Keratinocyte (primary cell): ENCODE measurements at regions not wholly inside any gene's neighbourhood (a gene's known extent, or its start where the extent isn't known, plus 50 kb on each side); places are given as distances from the start of the nearest gene placed in this dataset.

Source experiments
- DNase-seq: peaks from one replicate; pipeline ENCODE4 v3.0.0-alpha.2; 2011; ENCODE audit warnings: low read depth, missing footprints, low spot score
- FAIRE-seq: peaks from 2 replicates; lab custom pipeline; 2011; peaks lifted over from hg19 to GRCh38; lab: Jason Lieb, UNC
- H2AFZ ChIP-seq: 2 replicates; pipeline ENCODE4 v1.6.0; 2012; ENCODE audit warnings: low read length, control low read depth, inconsistent platforms; ENCODE audit not compliant: control insufficient read depth
- H3K27ac ChIP-seq: 2 replicates; pipeline ENCODE4 v1.5.1; 2011; ENCODE audit warnings: low read length; ENCODE audit not compliant: control insufficient read depth, insufficient read depth
- H3K27me3 ChIP-seq: 3 replicates; pipeline ENCODE4 v1.6.0; 2011; ENCODE audit warnings: low read length; ENCODE audit not compliant: control insufficient read depth, insufficient read depth; ENCODE audit errors: extremely low read depth
- H3K36me3 ChIP-seq, 2 experiments: 2 replicates in 1 of 2; 3 replicates in 1 of 2; pipeline ENCODE4 v1.5.1; 2011; ENCODE audit warnings: low read length in 2 of 2, mild to moderate bottlenecking in 1 of 2; ENCODE audit not compliant: control insufficient read depth in 2 of 2, insufficient read depth in 2 of 2; ENCODE audit errors: extremely low read depth in 1 of 2
- H3K4me1 ChIP-seq: 3 replicates; pipeline ENCODE4 v1.5.1; 2011; ENCODE audit warnings: low read length; ENCODE audit not compliant: control insufficient read depth, insufficient read depth; ENCODE audit errors: extremely low read depth
- H3K4me2 ChIP-seq: 3 replicates; pipeline ENCODE4 v1.6.0; 2011; ENCODE audit warnings: low read depth, low read length; ENCODE audit not compliant: control insufficient read depth, insufficient read depth; ENCODE audit errors: extremely low read depth
- H3K4me3 ChIP-seq, 3 experiments: fragments of 200-600 bp in 1 of 3; sonication (generic) in 1 of 3; 2 replicates in 2 of 3; 3 replicates in 1 of 3; pipeline ENCODE4 v1.5.1; 2011 to 2016; ENCODE audit warnings: low read length in 3 of 3, mild to moderate bottlenecking in 3 of 3, control low read depth in 2 of 3, inconsistent platforms in 1 of 3, low read depth in 1 of 3, mixed read lengths in 1 of 3, mixed run types in 1 of 3, moderate library complexity in 1 of 3; ENCODE audit not compliant: control insufficient read depth in 2 of 3, insufficient read depth in 2 of 3; ENCODE audit errors: extremely low read depth in 1 of 3
- H3K79me2 ChIP-seq: 2 replicates; pipeline ENCODE4 v1.6.0; 2012; ENCODE audit warnings: low read length; ENCODE audit not compliant: control insufficient read depth, insufficient read depth
- H3K9ac ChIP-seq: 3 replicates; pipeline ENCODE4 v1.6.0; 2011; ENCODE audit warnings: low read length; ENCODE audit not compliant: control insufficient read depth, insufficient read depth; ENCODE audit errors: extremely low read depth
- H3K9me1 ChIP-seq: 3 replicates; pipeline ENCODE4 v1.6.0; 2011; ENCODE audit warnings: low read length; ENCODE audit not compliant: control insufficient read depth, insufficient read depth; ENCODE audit errors: extremely low read depth
- H3K9me3 ChIP-seq: 2 replicates; pipeline ENCODE4 v1.5.1; 2012; ENCODE audit warnings: low read depth, low read length; ENCODE audit not compliant: control insufficient read depth
- H4K20me1 ChIP-seq: 3 replicates; pipeline ENCODE4 v1.6.0; 2011; ENCODE audit warnings: low read length; ENCODE audit not compliant: control insufficient read depth, insufficient read depth; ENCODE audit errors: extremely low read depth
- EZH2 ChIP-seq: IDR thresholded peaks from one replicate; pipeline ENCODE4 v1.6.1; 2012; ENCODE audit warnings: inconsistent platforms, mild to moderate bottlenecking, low read length, moderate library complexity
- dilution Hi-C: fragments of 300-500 bp; cut with MboI; formaldehyde crosslinking; loops from one replicate; pipeline ENCODE4 v1.7.0; 2020; ENCODE audit warnings: low sequenced_read_pairs; ENCODE audit not compliant: extremely low pct_ligation_motif_present
- TF ChIP-seq, protein P1 (sequence below), 3 experiments: IDR thresholded peaks in 1 of 3; conservative IDR thresholded peaks in 1 of 3; optimal IDR thresholded peaks in 1 of 3; 2 replicates in 2 of 3; 3 replicates in 1 of 3; pipeline versions ENCODE3 to v1.5.1; 2011; ENCODE audit warnings: low read length in 3 of 3, mild to moderate bottlenecking in 3 of 3, moderate library complexity in 2 of 3, control low read depth in 1 of 3, inconsistent platforms in 1 of 3; ENCODE audit not compliant: insufficient read depth in 2 of 3; ENCODE audit errors: extremely low read depth in 1 of 3

DNA sequence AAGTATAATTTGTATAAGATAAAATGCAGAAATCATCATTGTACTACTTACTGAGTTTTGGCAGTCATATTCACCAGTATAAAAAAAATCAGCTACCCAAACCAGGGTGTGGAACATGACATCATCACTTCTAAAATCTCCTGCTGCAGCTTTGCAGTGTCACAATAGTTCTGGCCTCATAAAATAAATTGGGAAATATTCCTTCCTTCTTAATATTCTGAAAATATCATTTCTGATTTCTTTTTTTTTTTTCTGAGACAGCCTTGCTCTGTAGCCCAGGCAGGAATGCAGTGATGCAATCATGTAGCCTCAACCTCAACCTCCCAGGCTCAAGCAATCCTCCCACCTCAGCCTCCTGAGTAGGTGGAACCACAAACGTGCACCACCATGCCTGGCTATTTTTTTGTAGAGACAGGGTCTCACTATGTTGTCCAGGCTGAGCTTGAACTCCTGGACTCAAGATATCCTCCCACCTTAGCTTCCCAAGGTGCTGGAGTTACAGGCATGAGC lies 101.4 kb downstream of the TMEM18 start:
- H2AFZ ChIP-seq = no peak overlapping the region
- no peaks in the 10 kb centered on the region for H3K79me2 ChIP-seq
- no peak overlapping the region for H3K27ac ChIP-seq
- no peaks in the 10 kb centered on the region for H4K20me1 ChIP-seq
- no peak overlapping the region for H3K9ac ChIP-seq
- dilution Hi-C loops = no loop called here
- no peak overlapping the region for H3K4me2 ChIP-seq
- H3K4me1 ChIP-seq = no peaks in the 10 kb centered on the region
- TF ChIP-seq, protein P1, sequence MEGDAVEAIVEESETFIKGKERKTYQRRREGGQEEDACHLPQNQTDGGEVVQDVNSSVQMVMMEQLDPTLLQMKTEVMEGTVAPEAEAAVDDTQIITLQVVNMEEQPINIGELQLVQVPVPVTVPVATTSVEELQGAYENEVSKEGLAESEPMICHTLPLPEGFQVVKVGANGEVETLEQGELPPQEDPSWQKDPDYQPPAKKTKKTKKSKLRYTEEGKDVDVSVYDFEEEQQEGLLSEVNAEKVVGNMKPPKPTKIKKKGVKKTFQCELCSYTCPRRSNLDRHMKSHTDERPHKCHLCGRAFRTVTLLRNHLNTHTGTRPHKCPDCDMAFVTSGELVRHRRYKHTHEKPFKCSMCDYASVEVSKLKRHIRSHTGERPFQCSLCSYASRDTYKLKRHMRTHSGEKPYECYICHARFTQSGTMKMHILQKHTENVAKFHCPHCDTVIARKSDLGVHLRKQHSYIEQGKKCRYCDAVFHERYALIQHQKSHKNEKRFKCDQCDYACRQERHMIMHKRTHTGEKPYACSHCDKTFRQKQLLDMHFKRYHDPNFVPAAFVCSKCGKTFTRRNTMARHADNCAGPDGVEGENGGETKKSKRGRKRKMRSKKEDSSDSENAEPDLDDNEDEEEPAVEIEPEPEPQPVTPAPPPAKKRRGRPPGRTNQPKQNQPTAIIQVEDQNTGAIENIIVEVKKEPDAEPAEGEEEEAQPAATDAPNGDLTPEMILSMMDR (optimal IDR thresholded peaks at IDR 0.05 in 1 of 3, IDR thresholded peaks at IDR 0.05 in 1 of 3, conservative IDR thresholded peaks at IDR 0.05 in 1 of 3; ENCODE audit: extremely low read depth in 1 of 3, insufficient read depth in 2 of 3, low read length in 3 of 3) = no peak
- no peak for TF ChIP-seq EZH2
- no peak for DNase-seq
- H3K9me1 ChIP-seq = no peaks in the 10 kb centered on the region
- H3K9me3 ChIP-seq = no peaks in the 10 kb centered on the region
- H3K36me3 ChIP-seq = no peaks in the 10 kb centered on the region
- no peak overlapping the region for H3K4me3 ChIP-seq
- no peak for FAIRE-seq
- no peaks in the 10 kb centered on the region for H3K27me3 ChIP-seq

DNA sequence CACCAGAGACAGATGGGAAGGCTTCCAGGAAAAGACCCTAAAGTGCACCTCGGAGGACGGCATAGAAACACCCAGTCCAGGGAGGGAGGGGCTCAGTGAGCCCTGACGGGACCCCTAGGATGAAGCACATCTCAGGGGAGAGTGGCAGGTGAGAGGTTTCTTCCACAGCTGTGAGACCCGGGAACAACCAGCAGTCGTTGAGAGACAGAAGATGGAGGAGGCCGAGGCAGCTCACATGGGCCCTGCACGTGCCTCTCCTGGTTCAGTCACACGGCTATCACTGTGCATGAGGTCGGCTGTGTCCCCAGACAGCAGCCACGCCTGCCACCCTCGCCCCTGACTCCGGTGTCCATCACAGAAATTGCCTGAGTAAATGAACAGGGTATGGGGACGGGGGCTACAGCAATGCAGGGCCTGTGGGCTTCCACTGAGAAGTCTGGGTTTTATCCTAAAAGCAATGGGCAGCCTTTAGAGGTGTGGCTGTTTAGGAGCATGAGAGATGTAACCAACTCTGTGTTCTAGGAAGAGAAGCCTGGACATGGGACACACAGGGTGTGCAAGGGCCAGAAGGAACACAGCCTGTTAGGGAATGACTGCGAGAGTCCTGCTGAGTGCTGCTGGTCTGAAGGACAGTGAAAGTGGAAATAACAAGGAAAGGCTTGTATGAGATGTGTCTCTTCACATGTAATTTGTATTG lies 102.0 kb downstream of the TMEM18 start:
- Histone ChIP-seq H3K4me1 (no peaks in the 10 kb centered on the region), H3K36me3 (no peaks in the 10 kb centered on the region), H3K9ac (no peak overlapping the region), H3K79me2 (no peaks in the 10 kb centered on the region), H3K27me3 (no peaks in the 10 kb centered on the region), H3K27ac (no peak overlapping the region), H3K4me2 (no peak overlapping the region), H3K9me3 (no peaks in the 10 kb centered on the region), H3K4me3 (no peak overlapping the region), H4K20me1 (no peaks in the 10 kb centered on the region), H3K9me1 (no peaks in the 10 kb centered on the region), H2AFZ (no peak overlapping the region)
- dilution Hi-C loops = no loop called here
- DNase-seq = no peak
- no peak for FAIRE-seq
- TF ChIP-seq EZH2 = no peak
- TF ChIP-seq, protein P1 (optimal IDR thresholded peaks at IDR 0.05 in 1 of 3, IDR thresholded peaks at IDR 0.05 in 1 of 3, conservative IDR thresholded peaks at IDR 0.05 in 1 of 3; ENCODE audit: extremely low read depth in 1 of 3, insufficient read depth in 2 of 3, low read length in 3 of 3) = no peak
